ENCODE measurements at regions not wholly inside any gene's neighbourhood (a gene's known extent, or its start where the extent isn't known, plus 50 kb on each side); places are given as distances from the start of the nearest gene placed in this dataset.

DNA sequence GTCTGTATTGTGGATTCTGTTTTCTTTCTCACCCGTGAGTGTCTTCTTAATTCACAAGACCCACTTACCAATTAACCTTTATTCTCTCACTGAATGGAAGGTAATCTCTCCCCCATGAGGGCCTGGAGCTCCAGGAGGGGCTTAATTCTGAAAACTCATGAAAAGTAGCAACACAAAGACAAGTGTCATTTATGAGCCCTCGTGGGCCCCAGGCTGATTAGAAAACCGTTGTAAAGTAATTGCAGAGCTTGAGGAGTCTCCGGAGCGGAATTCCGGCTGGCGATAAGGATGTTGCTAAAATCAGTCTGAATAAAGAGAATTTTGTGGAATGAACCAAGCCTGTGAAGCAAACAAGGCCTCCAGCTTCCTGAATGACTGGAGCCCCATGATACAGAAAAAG, 301.5 kb downstream of the HAPSTR1 start:
- TF ChIP-seq POLR2A (IDR thresholded peaks at IDR 0.05) (no peak), CTCF (IDR thresholded peaks at IDR 0.05) (no peak), POLR2AphosphoS5 (IDR thresholded peaks at IDR 0.05) (no peak)

All from breast epithelium (tissue), 3 donors.